ENCODE measurements at regions not wholly inside any gene's neighbourhood (a gene's known extent, or its start where the extent isn't known, plus 50 kb on each side); places are given as distances from the start of the nearest gene placed in this dataset.

DNA sequence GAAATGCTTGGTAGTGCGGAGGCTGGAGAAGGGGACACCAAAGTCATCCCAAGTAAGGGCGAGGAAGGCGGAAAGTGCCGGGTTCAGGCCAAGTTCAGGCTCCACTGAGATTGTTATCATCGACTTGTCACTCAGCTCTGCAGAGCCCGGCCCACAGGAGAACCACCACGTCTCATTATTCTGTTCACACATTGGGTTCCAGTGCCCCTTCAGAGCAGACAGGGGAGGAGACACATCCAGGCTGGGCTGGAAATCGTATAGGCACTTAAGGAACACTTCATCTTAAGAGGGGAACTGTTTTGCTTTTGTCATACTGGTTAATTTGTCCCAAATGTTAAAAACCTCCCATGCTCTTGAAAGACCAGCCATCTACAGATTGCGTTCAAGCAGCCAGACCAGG, 118.3 kb upstream of the ADAMTS18 start:
- DNase-seq (ENCODE audit: low read depth) = no peak

DNA sequence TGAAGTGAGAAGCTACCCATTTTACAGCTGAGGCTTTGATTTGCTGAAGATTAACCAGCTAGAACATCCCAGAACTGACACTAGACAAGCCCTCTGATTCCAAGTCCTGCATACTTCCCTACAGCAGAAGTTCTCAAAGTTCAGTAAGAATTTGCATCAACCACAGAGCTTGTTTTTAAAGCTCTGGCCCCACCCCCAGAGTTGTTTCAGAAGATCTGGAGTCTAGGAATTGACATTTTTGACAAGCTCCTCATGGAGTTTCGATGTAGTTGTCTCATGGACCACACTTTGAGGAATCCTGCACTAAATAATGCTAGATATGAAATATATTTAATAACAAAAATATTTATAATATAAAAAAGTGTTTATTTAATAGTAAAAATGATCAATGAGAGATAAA, 120.3 kb upstream of the ADAMTS18 start:
- DNase-seq (ENCODE audit: low read depth) = no peak

DNA sequence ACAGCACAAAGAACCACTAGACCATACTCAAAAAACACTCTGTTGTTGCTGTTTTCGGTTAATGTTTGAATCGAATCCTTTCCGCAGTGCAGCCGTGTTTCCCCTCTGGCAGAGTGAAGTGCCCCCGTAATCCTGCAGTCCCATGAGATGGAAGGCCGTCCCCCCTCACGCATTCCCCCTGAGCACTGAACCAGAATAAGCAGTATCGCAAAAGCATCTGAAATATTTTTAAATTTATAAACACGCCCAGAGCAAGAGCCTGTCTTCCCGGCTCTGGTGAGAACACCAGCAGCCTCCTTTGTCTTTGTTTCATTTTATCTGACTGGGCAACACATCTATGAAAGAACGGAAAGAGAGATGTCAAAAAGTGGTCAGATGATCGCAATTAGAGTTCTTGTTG, 121.0 kb upstream of the ADAMTS18 start:
- DNase-seq (ENCODE audit: low read depth) = no peak

DNA sequence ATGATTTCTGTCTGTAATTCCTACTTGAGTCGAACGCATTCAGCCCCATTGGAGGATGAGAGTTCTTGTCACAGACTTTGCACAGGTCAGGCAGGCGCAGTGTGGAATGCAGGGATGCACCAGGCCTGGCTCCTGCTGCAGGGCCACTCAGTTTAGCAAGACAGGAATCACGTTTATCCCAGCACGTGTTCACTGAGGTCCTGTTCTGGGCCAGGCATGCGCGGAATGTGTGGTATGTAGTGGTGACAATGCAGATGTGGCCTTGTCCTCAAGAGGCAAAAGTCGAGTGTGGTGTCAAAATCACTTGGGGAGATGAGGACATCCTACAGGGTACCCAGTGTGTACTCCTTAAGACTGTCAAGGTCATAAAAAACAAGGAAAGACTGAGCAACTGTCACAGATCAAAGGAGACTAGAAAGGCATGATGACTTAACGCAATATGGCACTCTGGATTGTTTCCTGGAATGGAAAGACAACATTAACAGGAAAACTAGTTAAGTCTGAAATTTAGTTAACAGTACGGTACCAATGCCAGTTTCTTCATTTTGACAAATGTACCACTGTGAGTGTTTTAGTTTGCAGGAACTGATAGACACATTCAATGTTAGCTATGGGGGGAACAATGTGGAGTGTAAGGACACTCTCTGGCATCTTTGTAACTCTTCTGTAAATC, 121.5 kb upstream of the ADAMTS18 start:
- no peak for DNase-seq (ENCODE audit: low read depth)

DNA sequence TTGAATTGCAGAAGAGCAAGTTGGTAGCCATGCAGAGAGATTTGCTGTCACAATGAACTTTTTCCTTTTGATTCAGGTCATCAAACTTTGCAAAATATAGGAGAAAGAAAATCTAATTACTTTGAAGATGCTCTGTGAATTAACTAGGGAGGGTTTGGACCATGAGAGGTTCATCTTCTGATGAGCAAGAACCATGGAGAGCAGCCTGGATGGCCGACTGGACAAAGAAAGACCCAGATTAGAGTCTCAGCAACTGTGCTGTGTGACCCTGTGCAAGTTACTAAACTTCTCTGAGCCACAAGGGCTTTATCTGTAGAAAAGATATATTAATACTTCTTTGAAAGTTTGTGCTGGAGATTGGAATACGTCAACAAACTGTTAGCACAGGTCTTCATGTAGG, 122.6 kb upstream of the ADAMTS18 start:
- no peak for DNase-seq (ENCODE audit: low read depth)

DNA sequence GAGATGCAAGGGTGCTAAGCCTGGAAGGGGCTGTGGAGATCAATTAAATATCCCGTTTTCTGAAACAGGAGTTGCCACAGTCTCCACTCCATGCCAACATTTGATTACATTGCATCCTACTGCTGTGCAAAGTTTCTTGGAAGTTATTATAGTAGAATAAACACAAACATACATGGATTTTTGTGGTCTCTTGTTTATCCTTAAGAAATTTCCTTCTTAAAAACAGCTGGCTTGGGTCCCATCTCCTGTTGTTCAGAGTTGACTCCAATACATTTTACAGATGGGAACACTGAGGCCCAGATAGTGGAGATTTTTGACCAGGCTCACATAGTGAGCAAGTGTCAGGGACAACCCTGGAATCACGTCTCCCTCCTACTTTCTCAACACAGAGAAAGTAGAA, 124.0 kb upstream of the ADAMTS18 start:
- DNase-seq (ENCODE audit: low read depth) = no peak

DNA sequence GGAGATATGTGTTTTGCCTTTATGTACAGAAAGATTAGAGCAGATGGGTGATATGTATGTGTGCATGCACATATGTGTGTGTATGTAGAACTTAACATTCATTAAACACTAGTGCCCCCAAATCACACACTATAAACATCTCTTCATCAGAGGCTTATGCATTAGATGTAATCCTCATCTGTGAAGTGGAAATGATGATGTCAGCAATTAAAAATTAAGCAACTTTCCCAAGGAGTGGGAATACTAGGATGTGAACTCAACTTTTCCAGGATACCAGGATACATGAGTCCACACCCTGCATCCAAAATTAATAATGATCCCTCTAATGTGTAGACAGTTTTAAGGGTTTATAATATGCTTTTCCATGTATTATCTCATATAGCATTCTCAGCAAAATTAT, 127.7 kb upstream of the ADAMTS18 start:
- no peak for DNase-seq (ENCODE audit: low read depth)

DNA sequence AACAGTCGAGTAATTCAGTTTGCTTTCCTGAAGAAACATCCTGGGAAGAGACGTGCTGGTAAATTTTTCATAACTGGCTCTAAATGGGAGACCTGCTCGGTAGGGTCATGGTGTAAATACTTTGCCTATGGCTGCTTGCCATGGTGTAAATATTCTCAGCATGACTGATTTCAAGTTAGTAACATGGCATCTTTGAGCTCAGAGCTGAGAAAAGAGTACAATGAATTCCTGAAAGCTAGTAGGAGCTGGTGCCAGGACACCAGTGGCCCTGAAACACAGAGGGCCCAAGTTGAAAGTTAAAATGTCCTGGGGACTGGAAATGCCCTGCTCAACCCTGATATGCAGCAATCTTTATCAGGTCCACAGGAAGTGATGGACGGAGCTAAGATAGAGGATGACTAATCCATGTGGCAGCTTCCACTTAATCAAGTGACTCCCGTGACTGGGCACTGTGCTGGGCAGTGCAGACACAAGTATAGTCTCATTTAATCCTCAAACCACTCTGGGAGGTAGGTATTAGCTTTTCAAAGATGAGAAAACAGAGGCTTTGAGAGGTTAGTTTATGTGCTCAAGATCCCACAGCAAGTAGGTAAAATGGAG, 130.1 kb upstream of the ADAMTS18 start:
- no peak for DNase-seq (ENCODE audit: low read depth)

DNA sequence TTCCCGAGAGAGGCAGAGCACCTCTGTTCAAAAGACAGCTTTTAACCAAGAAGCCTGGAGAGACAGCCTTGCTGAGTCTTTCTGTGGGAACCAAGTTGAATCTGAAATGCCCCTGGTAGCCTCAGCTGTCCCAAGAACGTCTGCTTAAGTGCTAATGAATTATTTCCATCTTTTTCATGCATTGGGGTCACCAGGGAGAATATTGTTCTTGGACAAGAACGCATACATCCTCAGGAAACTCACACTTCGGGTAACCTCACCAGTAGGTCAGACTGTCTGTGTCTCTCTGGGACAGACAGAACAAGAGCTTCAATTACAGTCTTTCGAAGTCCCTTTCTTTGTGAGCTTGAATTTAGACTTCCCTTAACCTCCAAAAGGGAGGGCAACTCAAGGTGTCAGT, 134.6 kb upstream of the ADAMTS18 start:
- no peak for DNase-seq (ENCODE audit: low read depth)

DNA sequence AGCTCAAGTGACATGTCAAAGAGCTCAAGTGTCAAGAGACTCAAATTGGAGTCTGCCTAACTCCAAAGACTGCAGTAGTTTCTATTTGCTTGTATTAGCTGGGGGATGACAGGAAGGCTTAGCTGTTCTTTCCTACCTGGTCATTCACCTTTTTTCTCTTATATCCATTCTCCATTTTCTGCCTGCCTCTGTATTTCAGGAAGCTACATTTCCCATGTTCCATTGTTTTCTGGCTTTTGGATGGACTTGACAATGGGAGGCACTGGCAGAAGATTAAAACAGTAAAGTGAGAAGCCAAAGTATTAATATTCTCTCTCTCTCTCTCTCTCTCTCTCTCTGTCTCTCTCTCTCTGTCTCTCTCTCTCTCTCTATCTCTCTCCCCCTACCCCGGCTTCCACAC, 135.7 kb upstream of the ADAMTS18 start:
- DNase-seq (ENCODE audit: low read depth) = no peak

DNA sequence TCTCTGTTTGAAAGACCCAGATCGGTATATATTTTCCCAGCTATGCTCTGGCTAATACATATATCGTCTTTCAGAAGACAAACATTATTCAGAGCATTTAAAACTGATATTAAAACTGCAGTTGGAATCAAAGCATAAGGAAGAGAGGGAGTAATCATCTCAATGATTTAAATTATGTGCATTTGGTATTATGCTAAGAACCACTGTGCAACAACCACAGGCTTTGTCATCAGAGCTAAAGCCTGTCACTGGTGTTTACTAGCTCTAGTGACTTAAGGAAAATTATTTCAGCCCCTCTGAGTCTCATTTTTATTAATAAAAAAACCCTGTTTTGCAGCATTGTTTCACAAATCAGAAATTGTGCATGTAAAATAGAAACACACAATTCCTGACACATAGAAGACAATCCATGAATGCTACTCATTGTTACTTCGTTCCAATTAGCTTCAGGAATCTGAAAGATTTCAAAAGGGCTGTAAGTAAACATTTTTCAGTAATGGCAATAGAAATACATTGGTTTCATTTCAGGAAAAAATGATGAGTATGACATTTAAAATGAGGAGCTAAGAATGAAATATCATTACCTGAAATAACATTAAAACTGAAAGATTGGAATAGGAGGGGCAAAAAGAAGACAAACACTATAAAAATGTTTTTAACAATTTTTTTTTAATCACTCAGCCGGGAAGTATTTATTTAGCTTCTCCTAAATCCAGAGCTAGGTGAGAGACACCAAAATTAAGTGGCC, 136.5 kb upstream of the ADAMTS18 start:
- no peak for DNase-seq (ENCODE audit: low read depth)

DNA sequence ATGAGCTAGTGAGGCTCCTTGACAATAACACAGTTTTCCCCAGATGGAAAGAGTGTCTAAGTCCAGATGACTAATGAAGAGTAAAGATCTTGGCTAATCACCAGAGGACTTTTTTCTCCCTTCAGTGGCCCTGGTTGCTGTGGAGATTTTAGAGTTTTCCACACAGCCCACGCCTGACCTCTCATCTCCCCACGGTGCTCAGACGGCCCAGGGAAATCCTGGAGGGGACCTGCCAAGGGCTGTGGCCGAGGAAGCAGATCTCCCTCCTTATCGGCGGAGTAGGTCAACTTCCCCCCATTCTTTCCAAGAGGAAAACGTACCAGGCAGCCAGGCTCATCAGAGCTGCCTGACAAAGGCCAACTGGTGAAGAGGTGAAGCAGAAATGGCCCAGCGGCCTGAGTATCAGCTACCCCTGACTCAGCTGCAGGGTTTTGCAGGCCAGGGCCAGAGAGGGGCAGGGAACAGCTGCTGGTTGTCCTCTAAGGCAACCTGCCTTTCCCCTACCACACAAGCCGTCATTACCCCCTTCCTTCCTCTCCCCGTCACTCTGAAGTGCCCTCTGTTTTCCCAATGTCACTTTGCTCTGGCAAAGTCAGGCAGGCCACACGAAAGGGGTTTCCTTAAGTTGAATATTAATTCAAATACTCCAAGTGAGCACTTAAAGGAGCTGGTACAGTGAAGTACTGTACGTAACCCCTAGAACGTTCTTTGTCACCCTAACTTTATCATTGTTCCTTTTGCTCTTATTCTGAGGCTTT, 140.2 kb upstream of the ADAMTS18 start:
- DNase-seq (ENCODE audit: low read depth) = no peak

DNA sequence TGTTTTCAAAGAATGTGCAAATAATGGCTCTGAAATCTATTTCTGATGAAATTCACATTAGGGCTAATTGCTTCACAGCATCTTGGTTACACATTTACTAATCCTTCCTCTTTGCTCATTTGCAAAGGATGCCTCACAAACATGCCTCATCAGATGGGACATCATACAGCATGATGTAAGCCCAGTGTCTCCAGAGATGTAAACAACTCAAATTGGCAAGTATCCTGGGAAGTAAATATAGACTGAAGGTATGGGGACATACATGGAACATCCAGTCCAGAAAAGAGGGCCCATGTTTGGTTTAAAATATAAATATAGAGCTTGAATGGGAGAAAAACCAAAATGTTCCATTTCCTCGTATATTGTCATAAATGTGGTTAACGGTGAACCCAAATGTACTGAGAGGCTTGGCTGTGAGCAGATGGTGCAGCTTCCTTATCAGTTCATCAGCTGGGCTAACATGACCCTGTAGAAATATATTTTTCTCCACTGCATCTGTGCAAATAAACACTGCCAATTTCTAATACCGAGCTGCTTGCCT, 142.9 kb upstream of the NUDT7 start:
- no peak for DNase-seq (ENCODE audit: low read depth)

DNA sequence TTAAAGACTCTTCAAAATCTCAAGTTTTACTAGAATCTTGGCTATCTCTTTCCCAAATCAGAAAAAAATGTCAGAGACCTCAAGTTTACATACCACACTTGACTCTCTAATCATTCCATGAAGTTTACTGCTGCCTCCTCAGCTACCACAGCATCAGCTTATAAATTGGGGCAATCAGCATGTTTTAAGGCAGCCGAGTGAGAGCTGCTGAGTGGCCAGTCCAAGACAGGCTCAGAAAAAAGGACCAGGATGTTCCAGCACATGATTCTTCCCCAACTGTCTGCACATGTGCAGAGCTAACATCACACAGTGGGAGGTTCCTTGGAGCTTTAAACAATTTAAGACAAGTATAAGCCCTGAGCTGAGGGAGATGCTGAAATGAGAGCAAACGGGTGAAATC, 140.6 kb upstream of the NUDT7 start:
- DNase-seq (ENCODE audit: low read depth) = no peak

DNA sequence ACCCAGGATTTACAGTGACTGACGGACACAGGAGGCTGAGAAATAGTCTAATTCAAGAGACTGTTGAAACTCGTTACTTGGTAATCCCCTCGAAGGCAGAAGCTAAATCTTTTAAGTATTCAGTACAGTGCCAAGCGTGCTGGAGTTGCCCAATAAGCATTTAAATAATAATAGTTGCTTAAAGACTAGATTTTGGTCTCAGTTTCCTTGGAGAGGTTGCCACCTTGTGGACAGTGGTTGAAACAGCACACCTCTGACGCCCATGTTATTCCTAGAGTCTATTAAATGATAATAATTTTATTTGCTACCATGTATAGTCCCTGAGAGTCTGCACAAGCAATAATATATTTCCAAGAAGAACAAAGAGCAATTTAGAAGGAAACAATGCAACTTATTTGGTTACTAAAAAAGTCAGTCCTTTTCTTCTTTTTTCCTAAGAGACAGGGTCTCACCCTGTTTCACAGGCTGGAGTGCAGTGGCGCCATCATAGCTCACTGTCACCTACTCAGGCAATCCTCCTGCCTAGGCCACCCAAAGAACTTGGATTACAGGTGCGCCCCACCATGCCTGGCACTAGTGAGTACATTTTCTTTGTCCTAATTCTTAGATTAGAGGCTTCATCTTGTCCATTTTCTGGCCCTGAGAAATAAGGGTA, 138.0 kb upstream of the NUDT7 start:
- DNase-seq (ENCODE audit: low read depth) = peak; percentile 51

DNA sequence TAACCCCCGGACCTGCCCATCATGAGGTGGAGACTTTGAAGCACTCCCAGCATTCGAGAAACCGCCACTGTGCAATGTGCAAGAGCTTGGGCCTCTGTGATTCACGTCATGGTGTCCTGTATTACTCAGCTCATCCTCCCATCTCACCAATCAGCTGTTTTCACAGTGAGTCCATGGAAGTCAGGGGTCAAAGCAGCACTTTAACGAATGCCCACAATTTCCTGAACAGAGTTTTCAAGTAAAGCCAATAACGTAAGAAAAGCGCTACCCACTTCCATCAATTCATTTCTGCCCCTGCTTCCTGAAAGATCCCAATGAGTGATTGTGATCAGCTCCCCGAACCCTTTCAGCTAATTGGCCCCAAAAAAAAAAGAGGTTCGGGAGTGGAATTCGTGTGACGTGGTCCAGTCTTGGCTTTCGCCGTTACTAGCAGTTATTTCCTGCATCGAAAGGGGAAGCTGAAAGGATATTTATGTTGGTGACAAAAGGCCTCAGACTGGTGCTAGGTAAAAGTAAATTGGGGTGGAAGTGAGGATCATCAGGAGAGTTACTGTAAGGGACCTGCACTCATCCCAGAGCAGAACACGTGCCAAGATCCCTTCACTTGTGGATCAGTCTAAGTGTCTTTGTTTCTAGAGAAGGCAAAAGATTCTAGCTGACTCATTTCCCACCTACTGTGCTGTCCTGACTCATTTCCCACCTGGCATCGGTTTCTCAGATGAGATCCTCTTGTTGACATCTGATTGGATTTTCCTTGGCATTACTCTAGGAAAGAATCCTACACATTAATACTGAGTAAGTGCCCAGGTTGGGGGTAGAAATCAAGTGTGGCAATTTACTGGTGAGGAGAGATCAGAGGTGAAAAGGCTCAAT, 136.7 kb upstream of the NUDT7 start:
- DNase-seq (ENCODE audit: low read depth) = no peak

DNA sequence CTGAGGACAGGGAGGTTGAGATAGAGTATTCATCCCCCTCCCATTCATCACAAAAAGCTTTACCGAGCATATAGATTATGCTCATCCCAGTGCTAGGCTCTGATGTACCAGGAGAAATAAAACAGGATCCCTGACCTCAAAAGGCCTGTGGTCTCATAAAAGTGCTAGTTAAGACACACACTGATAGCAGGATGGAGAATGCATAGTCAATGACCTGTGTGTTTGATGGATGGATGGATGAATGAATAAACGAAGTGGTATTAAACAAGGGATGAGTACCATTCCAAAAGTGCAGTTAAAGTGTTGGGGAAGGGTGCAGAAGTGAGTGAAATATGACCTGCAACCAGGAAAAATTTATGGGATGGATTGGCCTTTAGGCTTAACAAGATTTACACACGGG, 133.9 kb upstream of the NUDT7 start:
- no peak for DNase-seq (ENCODE audit: low read depth)

DNA sequence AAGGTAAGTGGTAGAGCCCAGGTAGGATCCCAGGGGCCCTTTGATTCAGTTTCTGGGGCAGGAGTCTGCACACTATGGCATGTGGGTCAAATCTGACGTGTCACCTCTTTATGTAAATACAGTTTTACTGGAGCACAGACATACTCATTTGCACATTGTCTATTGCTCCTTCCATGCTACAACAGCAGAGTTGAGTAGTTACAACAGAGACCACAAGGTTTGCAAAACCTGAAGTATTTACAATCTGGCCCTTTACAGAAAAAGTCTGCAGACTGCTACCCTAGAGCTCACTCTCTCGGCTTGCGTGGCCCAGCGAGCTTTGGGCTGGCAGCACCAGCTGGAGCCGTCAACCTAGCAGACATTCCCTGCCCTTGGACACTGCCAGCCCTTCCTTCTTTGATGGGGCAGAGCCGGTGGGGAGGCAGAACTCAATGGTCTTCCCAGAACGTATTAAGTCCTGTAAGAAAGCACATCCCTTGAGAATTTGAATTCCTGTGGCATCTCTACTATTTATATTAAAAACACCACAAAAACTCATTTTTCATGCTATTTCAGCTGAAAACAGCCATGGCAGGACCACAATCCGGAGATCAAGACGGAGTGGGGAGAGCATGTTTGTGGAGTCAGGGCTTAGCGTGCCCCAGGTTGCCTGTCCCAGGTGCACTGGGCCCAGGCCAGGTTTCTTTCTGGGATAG, 133.1 kb upstream of the NUDT7 start:
- DNase-seq (ENCODE audit: low read depth) = no peak

DNA sequence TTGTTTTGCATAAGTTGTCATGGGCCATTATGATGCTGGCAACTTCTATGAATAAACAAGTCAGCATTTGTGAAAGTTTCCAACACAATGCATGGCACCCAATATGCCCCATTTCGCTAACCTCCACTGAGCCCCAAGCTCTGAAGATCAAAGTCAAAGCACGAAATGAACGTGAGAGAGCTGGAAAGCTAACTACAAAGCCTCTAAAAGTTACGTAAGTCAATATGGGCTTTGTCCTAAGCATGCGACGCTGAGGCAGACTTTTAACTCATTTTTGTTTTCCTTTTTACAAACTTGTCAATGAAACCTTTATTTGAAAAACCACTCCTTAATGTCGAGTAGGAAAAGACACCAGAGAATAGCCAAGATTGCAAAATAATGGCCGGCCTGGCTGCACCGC, 131.6 kb upstream of the NUDT7 start:
- no peak for DNase-seq (ENCODE audit: low read depth)

DNA sequence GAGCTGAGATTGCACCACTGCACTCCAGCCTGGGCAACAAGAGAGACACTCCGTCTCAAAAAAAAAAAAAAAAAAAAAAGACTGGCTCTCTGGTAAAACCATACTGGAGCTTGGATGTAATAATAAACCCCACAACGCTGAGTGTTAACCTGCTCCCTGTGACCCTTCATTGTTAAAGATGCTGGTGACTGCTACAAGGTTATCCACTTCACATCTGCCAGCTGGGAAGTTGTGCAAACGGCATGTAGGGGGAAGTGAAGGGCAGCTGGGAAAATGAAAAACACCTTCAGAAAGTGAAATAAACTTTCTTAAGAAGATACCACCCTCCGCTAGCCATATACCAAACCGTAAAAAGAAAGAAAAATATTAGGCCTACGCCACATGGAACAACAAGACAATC, 131.0 kb upstream of the NUDT7 start:
- DNase-seq (ENCODE audit: low read depth) = no peak
